HepG2 (cell line): ENCODE measurements at regions not wholly inside any gene's neighbourhood (a gene's known extent, or its start where the extent isn't known, plus 50 kb on each side); places are given as distances from the start of the nearest gene placed in this dataset.

Experiments used
- ATAC-seq: fragments of 200-7000 bp; cut with Tn5 transposase; 3 replicates; pipeline ENCODE4 v1.9.1; 2020; ENCODE audit warnings: mild to moderate bottlenecking, moderate library complexity
- BruUV-seq: library from RNA; stranded (reverse); fragments of 400-500 nt; replicated peaks from 2 replicates; lab custom pipeline; 2021; lab: Mats Ljungman, UMichigan
- CTCF ChIA-PET: fragments of 300-600 bp; formaldehyde crosslinking; extraction: SDS; loops from one replicate; lab custom pipeline; 2021; ENCODE audit warnings: low total read pairs, inconsistent platforms, low intra/inter-chr PET ratio; lab: Yijun Ruan, JAX
- POLR2A ChIA-PET: fragments of 350-600 bp; sonication (Branson Sonifier 250); formaldehyde crosslinking; loops from one replicate; lab custom pipeline; 2020; ENCODE audit warnings: antibody characterized with exemption, inconsistent platforms; lab: Yijun Ruan, JAX
- DNase-seq: peaks from one replicate; pipeline ENCODE4 v3.0.0-alpha.2; 2015; ENCODE audit warnings: low spot score
- FAIRE-seq: peaks from 3 replicates; lab custom pipeline; 2011; peaks lifted over from hg19 to GRCh38; lab: Jason Lieb, UNC
- H2AFZ ChIP-seq: one replicate; pipeline ENCODE4 v1.6.1; 2011; ENCODE audit warnings: low read length, inconsistent platforms
- H3K27ac ChIP-seq: fragments of 300-600 bp; 3 replicates; pipeline ENCODE4 v1.8.0; 2011; ENCODE audit warnings: mixed run types, mild to moderate bottlenecking, mixed read lengths, low read length, inconsistent platforms; ENCODE audit not compliant: insufficient read depth; ENCODE audit errors: extremely low read length
- H3K27me3 ChIP-seq, 2 experiments: fragments of 200-600 bp in 1 of 2; 2 replicates in 1 of 2; 3 replicates in 1 of 2; pipeline versions ENCODE4 v1.6.0 to v1.8.0; 2011; ENCODE audit warnings: low read length in 2 of 2, mild to moderate bottlenecking in 2 of 2, moderate library complexity in 2 of 2, inconsistent platforms in 1 of 2; ENCODE audit not compliant: insufficient read depth in 2 of 2, control insufficient read depth in 1 of 2
- H3K36me3 ChIP-seq, 2 experiments: fragments of 200-600 bp in 1 of 2; replicated peaks in 1 of 2; 2 replicates in 1 of 2; 3 replicates in 1 of 2; pipeline versions ENCODE4 v1.5.1 to v1.8.0; 2011; ENCODE audit warnings: low read length in 2 of 2, inconsistent platforms in 1 of 2; ENCODE audit not compliant: insufficient read depth in 2 of 2, control insufficient read depth in 1 of 2
- H3K4me1 ChIP-seq: 2 replicates; pipeline ENCODE4 v1.5.1; 2012; ENCODE audit warnings: low read length, inconsistent platforms; ENCODE audit not compliant: insufficient read depth
- H3K4me2 ChIP-seq: 2 replicates; pipeline ENCODE4 v1.6.0; 2011; ENCODE audit warnings: low read depth, low read length, inconsistent platforms
- H3K4me3 ChIP-seq, 3 experiments: fragments of 200-600 bp in 1 of 3; sonication (generic), shearing (Covaris generic) in 1 of 3; replicated peaks in 1 of 3; 2 replicates each; pipeline ENCODE4 v1.5.1; 2011 to 2016; ENCODE audit warnings: low read length in 3 of 3, inconsistent platforms in 2 of 3, low read depth in 2 of 3, mild to moderate bottlenecking in 2 of 3, control low read depth in 1 of 3, mixed read lengths in 1 of 3; ENCODE audit not compliant: insufficient read depth in 1 of 3
- H3K79me2 ChIP-seq: one replicate; pipeline ENCODE4 v1.6.1; 2011; ENCODE audit warnings: low read length, inconsistent platforms; ENCODE audit not compliant: insufficient read depth
- H3K9ac ChIP-seq: 2 replicates; pipeline ENCODE4 v1.6.0; 2011; ENCODE audit warnings: mild to moderate bottlenecking, low read depth, low read length, inconsistent platforms; ENCODE audit not compliant: insufficient read depth
- H3K9me3 ChIP-seq: 2 replicates; pipeline ENCODE4 v1.5.1; 2012; ENCODE audit warnings: mild to moderate bottlenecking, low read length
- H4K20me1 ChIP-seq: 2 replicates; pipeline ENCODE4 v1.6.0; 2011; ENCODE audit warnings: inconsistent platforms, mild to moderate bottlenecking, low read length, moderate library complexity; ENCODE audit not compliant: insufficient read depth
- HINFP ChIP-seq: sonication (generic); formaldehyde crosslinking; IDR thresholded peaks from 2 replicates; pipeline ENCODE4 v1.4.0; 2020; ENCODE audit warnings: low read depth, mild to moderate bottlenecking, missing genetic modification reagents
- MYNN ChIP-seq: sonication (generic); formaldehyde crosslinking; IDR thresholded peaks from 2 replicates; pipeline ENCODE4 v1.4.0; 2020; ENCODE audit warnings: mild to moderate bottlenecking, low read depth, missing genetic modification reagents
- NFE2 ChIP-seq: sonication (generic); formaldehyde crosslinking; IDR thresholded peaks from 2 replicates; pipeline ENCODE4 v1.4.0; 2020; ENCODE audit warnings: missing genetic modification reagents
- NR2F1 ChIP-seq, 2 experiments: fragments of 450-650 bp in 1 of 2; formaldehyde crosslinking in 1 of 2; IDR thresholded peaks; 2 replicates each; pipeline versions ENCODE4 v1.5.0 to v1.6.1; 2016 to 2020; ENCODE audit warnings: mild to moderate bottlenecking in 1 of 2, missing compliant biosample characterization in 1 of 2, missing genetic modification reagents in 1 of 2, moderate library complexity in 1 of 2
- NRL ChIP-seq: sonication (generic); formaldehyde crosslinking; IDR thresholded peaks from 2 replicates; pipeline ENCODE4 v1.5.0; 2020; ENCODE audit warnings: missing genetic modification reagents, mild to moderate bottlenecking, moderate library complexity, borderline replicate concordance
- PAXIP1 ChIP-seq: sonication (generic); formaldehyde crosslinking; conservative IDR thresholded peaks from 2 replicates; pipeline ENCODE4 v1.4.0; 2020; ENCODE audit warnings: mild to moderate bottlenecking, missing genetic modification reagents, moderate library complexity
- RCOR2 ChIP-seq: IDR thresholded peaks from 2 replicates; pipeline ENCODE4 v1.6.1; 2016; ENCODE audit warnings: missing biosample characterization, missing genetic modification reagents
- SALL1 ChIP-seq: sonication (generic); formaldehyde crosslinking; IDR thresholded peaks from 2 replicates; pipeline ENCODE4 v1.8.0; 2022; ENCODE audit warnings: mild to moderate bottlenecking, missing genetic modification reagents
- STAG1 ChIP-seq: sonication (generic); formaldehyde crosslinking; IDR thresholded peaks from 2 replicates; pipeline ENCODE4 v1.4.0; 2020; ENCODE audit warnings: missing genetic modification reagents
- ZMYM4 ChIP-seq: sonication (generic); formaldehyde crosslinking; IDR thresholded peaks from 2 replicates; pipeline ENCODE4 v1.8.1; 2023; ENCODE audit warnings: mild to moderate bottlenecking, missing genetic modification reagents
- ZNF740 ChIP-seq: sonication (generic); formaldehyde crosslinking; IDR thresholded peaks from 2 replicates; pipeline ENCODE4 v1.4.0; 2020; ENCODE audit warnings: missing genetic modification reagents
- WGBS: methylation state at CpG from one replicate; pipeline ENCODE4 v1.1.6; 2017; ENCODE audit warnings: low lambda C conversion rate; 5-methylcytosine and 5-hydroxymethylcytosine counted together
- in situ Hi-C: cut with HindIII; loops from 2 replicates; pipeline ENCODE4 v1.10.0; 2017; ENCODE audit warnings: low pct_unique_long_range_greater_than_20kb; ENCODE audit not compliant: extremely low pct_ligation_motif_present
- intact Hi-C: fragments of 100-400 bp; cut with micrococcal nuclease; formaldehyde crosslinking; loops from one replicate; pipeline ENCODE4 v1.10.0; 2022; ENCODE audit not compliant: unreplicated experiment
- TF ChIP-seq, protein P1 (sequence below): sonication (generic); formaldehyde crosslinking; IDR thresholded peaks from 2 replicates; pipeline ENCODE4 v1.5.0; 2020; ENCODE audit warnings: mild to moderate bottlenecking, missing genetic modification reagents, moderate library complexity
- TF ChIP-seq, protein P2 (sequence below): sonication (generic); formaldehyde crosslinking; IDR thresholded peaks from 2 replicates; pipeline ENCODE4 v1.4.0; 2020; ENCODE audit warnings: missing genetic modification reagents

GRCh38 chr2:67215214-67216055 is 181.7 kb upstream of the ETAA1 start:
- H3K4me3 ChIP-seq: no peak overlapping the region
- H3K9ac ChIP-seq: no peak overlapping the region
- ChIA-PET POLR2A (no interaction called here), CTCF (interaction anchor here (1.1 kb wide), 1 partner anchor 787 kb away, joined by 3 read pairs; no protein-coding TSS in a partner anchor)
- WGBS: 24% methylated on average over 16 of the region's 16 CpGs
- intact Hi-C loops: loop anchor here (1.0 to 10.0 kb wide), 6 partner anchors 233 to 1575 kb away; no protein-coding TSS in a partner anchor
- H3K4me2 ChIP-seq: no peak overlapping the region
- no peaks in the 10 kb centered on the region for H3K27me3 ChIP-seq
- H3K27ac ChIP-seq: no peak overlapping the region
- FAIRE-seq: peak; percentile 26
- no peaks in the 10 kb centered on the region for H4K20me1 ChIP-seq
- H3K36me3 ChIP-seq: no peaks in the 10 kb centered on the region
- H3K4me1 ChIP-seq: no peaks in the 10 kb centered on the region
- peak; percentile 35 for DNase-seq
- H2AFZ ChIP-seq: no peak overlapping the region
- in situ Hi-C loops: loop anchor here (25.0 kb wide), 1 partner anchor 778 kb away; the partner anchor contains the start of gene MEIS1
- no peaks in the 10 kb centered on the region for H3K79me2 ChIP-seq
- peak; percentile 99 for ATAC-seq
- BruUV-seq: no TSS peak
- H3K9me3 ChIP-seq: no peaks in the 10 kb centered on the region
- TF ChIP-seq, protein P1, sequence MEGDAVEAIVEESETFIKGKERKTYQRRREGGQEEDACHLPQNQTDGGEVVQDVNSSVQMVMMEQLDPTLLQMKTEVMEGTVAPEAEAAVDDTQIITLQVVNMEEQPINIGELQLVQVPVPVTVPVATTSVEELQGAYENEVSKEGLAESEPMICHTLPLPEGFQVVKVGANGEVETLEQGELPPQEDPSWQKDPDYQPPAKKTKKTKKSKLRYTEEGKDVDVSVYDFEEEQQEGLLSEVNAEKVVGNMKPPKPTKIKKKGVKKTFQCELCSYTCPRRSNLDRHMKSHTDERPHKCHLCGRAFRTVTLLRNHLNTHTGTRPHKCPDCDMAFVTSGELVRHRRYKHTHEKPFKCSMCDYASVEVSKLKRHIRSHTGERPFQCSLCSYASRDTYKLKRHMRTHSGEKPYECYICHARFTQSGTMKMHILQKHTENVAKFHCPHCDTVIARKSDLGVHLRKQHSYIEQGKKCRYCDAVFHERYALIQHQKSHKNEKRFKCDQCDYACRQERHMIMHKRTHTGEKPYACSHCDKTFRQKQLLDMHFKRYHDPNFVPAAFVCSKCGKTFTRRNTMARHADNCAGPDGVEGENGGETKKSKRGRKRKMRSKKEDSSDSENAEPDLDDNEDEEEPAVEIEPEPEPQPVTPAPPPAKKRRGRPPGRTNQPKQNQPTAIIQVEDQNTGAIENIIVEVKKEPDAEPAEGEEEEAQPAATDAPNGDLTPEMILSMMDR: peak; percentile 85
- TF ChIP-seq MYNN (CRISPR knock-in tag) (no peak), NFE2 (CRISPR knock-in tag) (peak; percentile 58; the same call in 1 of the 2 replicates), HINFP (CRISPR knock-in tag) (0 out of 2 replicates have a peak, but pooled peaks have one; percentile 32), PAXIP1 (CRISPR knock-in tag) (0 out of 2 replicates have a peak, but pooled peaks have one; percentile 15), NRL (CRISPR knock-in tag) (no peak), NR2F1 (CRISPR knock-in tag; IDR thresholded peaks at IDR 0.05) (no peak), ZMYM4 (CRISPR knock-in tag) (peak; percentile 27; the same call in 1 of the 2 replicates), STAG1 (CRISPR knock-in tag) (peak; percentile 94), ZNF740 (no peak), SALL1 (CRISPR knock-in tag) (peak; percentile 36; the same call in 1 of the 2 replicates), RCOR2 (no peak)
- TF ChIP-seq, protein P2, sequence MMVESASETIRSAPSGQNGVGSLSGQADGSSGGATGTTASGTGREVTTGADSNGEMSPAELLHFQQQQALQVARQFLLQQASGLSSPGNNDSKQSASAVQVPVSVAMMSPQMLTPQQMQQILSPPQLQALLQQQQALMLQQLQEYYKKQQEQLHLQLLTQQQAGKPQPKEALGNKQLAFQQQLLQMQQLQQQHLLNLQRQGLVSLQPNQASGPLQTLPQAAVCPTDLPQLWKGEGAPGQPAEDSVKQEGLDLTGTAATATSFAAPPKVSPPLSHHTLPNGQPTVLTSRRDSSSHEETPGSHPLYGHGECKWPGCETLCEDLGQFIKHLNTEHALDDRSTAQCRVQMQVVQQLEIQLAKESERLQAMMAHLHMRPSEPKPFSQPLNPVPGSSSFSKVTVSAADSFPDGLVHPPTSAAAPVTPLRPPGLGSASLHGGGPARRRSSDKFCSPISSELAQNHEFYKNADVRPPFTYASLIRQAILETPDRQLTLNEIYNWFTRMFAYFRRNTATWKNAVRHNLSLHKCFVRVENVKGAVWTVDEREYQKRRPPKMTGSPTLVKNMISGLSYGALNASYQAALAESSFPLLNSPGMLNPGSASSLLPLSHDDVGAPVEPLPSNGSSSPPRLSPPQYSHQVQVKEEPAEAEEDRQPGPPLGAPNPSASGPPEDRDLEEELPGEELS (CRISPR knock-in tag): no peak
